ENCODE measurements at regions not wholly inside any gene's neighbourhood (a gene's known extent, or its start where the extent isn't known, plus 50 kb on each side); places are given as distances from the start of the nearest gene placed in this dataset.

DNA sequence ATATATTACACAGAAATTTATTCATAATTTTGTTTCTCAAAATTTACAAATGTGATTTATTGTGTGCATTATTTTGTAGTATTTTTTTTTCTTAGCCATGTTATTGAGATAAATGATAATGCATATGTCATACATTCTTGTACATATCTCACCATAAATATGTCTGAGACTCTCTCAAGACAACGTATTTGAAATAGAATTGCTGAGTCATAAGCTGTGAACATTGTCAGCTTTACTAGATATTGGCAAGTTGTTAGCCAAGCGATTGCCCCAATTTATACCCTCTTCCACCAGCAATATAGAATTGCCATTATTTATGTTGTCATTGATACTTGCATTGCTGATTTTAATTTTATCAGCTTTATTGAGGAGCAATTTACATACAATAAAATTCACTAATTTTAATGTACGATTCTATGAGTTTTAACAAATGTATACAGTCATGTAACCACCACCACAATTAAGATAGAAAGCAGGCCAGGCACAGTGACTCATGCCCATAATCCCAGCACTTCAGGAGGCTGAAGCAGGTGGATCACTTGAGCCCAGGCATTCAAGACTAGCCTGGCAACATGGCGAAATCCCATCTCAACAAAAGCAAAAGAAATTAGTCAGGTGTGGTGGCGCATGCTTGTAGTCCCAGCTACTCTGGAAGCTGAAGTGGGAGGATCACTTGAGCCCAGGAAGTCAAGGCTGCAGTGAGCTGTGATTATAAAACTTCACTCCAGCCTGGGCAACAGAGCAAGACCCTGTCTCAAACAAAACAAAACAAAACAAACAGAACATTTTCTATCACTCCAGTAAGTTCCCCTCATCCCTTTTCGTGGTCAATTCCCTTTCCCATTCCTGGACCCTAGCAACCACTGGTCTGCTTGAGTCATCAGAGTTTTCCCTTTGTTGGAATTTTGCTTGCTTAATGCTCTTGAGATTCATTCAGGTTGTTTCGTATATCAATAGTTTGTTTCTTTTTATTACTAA is 373.1 kb downstream of the MFSD1 start:
- DNase-seq, result no peak

DNA sequence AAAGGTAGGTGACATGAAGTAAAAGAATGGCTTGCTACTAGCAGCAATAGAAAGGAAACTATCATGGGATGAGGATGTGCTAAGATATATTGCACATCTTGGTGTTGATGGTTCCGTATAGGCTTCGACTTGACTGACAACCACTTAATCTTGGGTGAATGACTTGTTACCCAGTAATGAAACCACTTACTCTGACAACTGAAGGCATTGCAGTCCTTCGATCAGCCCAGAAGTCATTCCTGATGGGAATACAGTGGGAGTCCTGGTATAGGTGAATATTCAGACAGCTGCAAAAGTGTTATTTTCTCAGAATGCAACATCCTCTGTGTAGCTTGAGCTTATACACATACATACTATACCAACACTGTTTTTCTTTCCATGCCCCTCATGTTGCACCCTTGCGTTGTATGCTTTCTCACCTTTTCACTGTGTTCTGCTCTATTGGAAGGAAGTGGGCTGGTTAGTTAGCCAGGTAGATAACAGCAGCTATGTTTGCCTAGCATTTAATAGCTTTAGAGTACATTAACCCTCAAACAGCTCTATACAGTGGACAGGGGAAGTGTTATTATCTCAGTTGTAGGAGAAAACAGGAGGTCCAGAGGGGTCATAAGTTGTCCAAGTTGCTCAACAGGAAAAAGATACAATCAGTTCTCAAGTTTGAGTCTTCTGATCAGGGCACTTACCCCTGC is 376.5 kb downstream of the MFSD1 start:
- DNase-seq, result no peak

DNA sequence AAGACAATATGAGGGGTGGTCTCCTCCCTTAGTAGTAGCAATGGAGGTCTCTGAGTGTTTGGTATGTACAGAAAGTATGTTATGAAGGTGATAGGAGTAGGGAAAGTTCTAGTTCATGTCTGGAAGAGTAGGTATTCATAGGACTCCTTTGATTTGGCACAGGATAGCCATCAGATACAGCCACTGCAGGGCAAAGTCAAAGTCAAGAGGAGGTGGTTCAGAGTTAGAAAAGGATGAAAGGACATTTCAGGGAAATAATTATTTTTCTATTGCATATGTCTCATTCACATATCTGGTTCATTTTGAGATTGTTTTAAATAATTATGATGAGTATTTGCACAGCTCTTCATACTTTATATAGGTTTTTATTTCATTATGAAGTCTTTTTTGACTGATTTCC is 381.1 kb downstream of the MFSD1 start:
- no peak for DNase-seq

DNA sequence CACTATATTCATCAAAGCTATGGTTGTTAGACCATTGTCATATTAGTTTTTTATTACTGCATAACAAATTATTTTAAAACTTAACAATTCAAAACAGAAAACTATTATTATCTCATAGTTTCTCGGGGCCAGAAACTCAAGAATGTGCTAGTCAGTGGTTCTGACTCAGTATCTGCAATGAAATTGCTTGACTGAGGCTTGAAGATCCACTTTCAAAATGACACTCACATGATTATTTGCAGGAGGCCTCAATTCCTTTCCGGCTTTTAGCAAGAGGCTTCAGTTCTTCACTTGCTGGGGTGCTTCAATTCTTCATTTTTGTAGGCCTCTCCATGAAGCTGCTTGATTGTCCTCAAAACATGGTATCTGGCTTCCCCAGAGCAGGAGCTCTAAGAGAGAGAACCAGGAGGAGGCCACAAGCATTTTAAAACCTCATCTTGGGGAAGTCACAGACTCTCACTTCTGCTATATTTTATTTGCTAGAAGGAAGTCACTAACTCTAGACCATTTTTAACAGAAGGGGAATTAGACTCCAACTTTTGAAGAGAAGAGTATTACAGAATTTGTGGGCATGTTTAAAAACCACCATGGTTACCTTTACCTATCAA is 383.7 kb downstream of the MFSD1 start:
- no peak for DNase-seq

DNA sequence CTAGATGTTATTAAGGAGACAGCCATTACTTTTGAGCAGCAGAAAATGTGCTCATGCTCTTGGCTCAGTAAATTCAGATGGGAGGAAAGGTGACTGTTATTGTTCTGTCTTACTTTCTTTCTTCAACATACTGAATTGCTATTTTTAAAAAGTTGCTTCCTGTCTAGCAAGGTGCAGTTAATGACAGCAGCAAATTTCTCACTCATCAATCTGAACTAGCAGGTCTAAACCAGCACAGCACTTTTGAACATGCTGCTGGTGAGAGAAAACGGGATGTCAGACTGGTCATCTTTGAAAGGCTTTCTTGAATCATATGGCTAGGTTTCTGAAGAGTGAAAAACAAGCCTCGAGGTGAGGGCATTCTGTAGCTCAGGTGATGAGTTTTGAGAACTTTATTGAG is 384.7 kb downstream of the MFSD1 start:
- DNase-seq, result no peak

DNA sequence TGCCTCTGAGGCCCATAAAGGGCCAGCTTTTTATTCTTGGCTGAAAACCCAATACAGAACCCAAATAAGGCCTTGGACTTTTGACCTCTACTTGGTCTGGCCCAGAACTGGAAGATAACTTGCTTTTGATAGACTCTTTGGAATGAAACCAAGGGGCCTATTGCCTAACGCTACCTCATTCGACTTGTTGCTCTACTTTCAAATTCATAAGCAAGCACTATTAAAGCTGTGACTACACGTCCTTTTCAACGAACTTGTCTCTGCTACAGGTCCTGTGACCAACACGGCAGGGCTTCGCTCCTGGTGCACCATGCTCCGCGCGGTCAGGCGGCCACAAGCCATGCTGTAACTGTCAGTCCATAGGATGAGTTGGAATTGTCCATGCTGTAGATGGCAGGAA is 385.4 kb downstream of the MFSD1 start:
- no peak for DNase-seq

DNA sequence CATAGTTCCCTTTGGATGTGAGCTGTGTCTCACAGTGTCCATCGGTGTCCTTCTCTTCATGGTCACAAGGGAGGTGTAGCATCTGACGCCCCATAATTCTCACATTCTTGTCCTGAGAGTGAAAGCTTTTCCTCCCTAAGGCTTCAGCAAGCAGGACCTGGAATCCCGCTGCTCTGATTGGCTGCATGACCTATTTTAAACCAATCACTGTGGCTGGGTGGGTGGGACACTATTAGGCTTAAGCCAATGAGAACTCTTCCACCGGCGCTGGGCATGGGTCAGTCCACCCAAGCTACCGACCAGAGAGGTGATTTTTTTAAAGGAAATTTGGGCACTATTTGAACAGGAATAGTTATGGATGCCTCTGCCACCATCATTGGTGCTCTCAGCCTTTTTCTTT is 385.9 kb downstream of the MFSD1 start:
- no peak for DNase-seq

DNA sequence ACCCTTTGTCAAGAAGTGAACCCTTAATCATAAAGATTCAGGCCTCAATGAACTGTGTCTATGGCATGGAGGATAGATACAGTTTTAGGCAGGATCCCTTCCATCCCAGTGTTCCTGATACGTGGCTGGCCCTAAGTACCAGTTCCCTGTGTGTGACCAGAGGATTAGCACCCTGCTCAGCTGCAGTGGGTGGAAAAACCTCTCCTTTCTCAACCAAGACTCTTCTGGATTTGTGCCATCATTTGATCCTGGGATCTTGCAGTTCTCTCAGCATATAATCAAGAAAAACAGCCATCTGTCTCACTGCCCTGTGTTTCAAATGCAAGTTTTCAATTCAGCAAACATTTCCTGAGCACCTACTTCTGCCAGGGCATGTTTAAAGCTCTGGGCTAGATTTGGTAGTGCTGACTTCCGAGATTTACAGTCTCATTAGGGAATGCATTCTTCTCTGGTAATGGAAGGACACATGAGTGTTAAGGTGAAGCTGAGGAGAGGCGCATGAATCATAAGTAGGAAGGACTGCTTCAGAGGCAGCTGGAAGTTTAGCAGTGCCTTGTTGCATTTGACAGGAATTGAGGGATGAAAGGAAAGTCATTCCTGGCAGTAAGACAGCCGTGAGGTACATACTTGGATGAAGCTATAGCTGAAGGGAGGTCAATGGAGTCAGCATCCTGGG is 388.3 kb downstream of the MFSD1 start:
- DNase-seq, result no peak

DNA sequence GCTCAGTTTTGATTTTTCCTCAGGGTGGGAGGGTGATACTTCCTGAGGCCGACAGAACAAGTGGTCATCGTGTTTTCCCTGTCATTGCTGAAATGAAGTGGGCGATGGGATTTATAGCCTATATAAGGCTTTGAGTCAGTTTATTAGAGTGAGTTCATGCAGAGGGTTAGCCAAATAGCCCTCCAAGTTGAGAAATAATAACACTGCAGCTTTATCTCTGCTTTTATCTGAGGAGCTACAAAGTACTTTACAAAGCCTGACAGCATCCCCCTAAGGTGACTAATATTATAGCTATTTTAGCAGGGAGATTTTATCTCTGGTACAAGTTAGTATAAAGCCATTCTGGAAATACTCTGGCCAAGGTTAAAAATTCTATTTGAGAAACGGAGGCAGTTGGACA is 389.6 kb downstream of the MFSD1 start:
- DNase-seq, result no peak

DNA sequence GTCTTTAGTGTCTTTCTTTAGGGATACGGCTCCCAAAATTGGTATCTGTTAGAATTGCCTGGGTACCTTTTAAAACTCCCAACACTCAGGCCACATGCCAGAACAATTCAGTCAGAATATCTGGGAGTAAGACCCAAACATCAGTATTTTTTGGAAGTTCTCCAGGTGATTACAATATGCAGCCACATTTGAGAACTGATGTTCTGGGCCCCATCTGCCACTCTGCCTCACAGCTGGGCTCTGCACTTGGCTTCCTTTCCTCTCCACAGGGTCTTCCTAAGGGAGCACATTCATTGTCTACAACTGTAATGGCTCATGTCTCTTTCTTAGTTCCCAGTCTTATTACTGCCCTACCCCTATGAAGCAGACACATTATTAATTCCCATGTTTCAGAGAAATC is 394.5 kb downstream of the MFSD1 start:
- no peak for DNase-seq

DNA sequence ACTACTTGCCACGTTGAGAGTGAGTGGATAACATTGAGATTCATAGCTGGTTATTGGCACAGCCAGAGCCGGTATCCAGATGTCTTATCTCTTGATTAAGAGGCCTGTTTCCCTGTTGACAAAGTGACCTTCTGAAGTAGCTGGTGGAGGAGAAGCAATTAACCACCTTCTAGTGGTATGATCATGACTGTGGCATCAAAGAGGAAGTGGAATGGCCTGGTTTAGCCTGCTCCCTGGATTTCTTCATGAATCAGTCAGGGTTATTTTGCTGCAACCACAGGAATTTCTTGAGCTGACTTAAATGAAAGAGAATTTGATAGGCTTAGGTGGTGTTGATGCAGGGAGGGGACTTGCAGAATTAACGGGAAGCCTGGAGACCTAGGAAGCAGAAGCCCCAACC is 398.3 kb downstream of the MFSD1 start:
- no peak for DNase-seq

DNA sequence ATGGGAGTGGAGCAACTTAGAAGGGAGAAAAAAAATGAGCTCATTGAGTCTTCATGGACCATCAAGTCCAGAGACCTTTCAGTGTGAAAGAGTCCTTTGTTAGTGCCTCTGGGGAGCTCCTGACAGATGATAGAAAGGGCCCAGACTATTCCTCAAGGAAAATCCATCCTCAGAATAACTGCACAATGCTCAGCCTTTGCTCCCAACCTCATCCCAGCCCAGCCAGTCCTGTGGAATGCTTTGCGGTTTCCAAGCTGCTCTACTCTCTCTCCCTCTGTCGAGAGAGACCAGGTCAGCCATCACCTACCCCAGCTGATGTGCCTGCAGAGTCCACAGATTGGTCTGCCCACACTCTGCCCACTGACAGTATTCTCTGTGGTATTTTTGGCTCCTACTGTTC is 406.2 kb downstream of the MFSD1 start:
- no peak for DNase-seq

DNA sequence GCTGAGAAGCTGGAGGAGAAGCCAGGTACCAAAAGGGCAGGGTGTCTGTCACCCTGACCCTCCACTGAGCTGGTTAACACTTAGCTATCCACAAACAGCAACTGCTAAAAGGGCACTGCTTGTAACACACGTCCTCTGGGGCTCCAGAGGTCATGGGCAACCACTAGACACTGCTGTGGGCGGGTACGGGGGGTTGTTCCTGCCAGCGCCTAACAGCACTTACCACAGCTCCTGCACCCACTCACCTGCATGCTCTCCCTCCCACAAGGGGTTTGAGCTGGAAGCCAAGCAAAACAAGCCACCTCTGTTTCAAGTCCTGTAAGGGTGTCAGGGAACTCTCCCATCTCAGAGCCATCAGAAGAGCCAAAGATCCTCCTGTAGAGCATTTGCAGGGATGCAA is 407.6 kb downstream of the MFSD1 start:
- DNase-seq, result no peak

DNA sequence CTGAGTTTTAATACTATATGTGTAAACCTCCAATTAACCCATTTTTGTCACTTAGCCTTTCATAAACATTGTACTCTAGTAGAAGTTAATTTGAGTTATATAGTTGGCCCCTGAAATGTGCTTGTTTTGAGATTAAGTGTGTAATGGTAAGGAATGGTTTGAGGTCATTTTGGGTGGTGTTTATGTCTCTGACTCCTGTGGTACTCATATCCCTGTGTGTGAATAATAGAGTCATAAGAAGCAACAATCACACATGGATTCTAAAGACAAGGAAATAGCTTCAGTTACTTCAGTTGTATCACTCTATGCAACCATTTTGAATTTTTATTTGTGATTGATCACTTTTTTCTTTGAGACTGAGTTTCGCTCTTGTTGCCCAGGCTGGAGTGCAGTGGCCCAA is 408.5 kb downstream of the MFSD1 start:
- DNase-seq, result no peak

DNA sequence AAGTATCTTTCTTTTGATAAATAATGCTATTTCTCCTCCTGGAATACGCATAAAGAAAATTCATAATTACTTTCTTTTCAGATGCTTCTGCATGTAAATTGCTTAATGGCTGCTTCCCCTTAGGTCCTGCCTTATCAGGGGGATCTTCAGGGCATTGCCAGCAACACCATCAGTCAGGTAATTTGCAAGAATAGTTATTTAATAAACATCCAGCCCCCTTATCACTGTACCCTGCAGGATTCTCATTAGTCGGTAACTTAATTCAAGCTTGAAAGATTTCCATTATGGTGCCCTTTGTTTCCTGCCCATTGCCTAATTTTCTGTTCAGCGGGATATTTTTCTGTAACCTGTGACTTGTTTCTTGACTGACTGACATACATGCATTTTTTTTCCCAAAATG is 414.5 kb downstream of the MFSD1 start:
- no peak for DNase-seq

DNA sequence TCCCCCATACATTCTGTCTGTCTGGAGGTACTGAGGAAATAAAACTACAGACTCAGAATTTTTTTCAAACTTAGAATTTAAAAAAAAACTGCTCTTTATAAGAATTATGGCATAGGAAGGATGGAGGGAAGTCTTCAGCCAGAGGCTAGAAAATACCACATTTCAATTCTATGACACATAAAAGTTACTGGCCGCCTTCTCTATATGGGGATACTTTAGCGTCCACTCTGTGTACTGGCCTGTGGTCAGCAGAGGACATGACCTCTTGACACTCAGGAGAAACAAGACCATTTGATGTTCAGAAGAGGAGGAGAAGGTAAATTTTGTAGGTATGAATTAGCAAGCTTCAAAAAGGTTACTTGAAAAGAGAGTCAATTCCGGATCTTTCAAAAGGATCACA is 417.4 kb downstream of the MFSD1 start:
- DNase-seq, result no peak

DNA sequence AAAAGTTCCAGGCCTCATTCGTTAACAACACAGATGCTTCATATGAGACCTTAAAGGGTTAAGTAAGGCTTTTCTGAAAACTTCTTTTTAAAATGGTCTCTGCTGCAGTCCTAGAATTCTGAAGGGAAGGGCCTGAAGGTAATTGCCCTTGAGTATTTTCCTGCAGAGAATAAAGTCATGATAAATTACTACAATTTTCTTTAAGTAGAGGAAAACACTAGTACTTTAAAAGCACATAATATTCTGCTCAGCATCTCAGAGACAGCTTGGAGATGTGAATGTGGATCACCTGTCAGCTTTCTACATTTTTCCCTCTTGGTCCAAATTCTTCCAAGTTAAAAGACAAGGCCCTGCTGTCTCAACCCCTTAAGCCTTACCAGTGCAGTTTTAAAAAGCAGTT is 419.5 kb downstream of the MFSD1 start:
- DNase-seq, result no peak

DNA sequence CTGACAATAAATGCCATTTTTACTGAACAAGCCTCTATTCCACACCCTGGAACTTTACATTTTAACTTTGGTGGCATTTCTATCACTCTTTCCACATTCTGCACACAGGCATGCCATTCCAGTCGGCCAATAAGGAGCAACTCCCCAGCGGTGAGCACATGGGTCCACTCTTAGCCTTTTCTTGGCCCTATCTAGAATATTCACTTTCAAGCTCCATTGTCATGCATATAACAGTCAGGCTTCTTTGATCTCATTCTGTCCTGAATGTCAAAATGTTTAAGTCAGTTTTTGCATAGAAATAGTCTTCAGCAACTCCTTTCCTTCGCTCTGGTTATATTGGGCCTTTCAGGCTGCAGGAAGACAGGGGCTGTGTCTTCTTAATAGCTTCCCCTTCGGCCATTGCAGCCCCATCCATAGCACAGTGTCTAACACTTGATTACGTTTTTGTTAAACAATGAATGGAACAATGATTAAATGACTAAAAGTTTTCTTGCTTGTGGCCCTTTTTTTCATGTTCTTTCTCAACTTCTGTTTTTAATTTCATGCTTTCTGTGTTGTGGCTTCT is 427.3 kb downstream of the MFSD1 start:
- DNase-seq, result no peak

DNA sequence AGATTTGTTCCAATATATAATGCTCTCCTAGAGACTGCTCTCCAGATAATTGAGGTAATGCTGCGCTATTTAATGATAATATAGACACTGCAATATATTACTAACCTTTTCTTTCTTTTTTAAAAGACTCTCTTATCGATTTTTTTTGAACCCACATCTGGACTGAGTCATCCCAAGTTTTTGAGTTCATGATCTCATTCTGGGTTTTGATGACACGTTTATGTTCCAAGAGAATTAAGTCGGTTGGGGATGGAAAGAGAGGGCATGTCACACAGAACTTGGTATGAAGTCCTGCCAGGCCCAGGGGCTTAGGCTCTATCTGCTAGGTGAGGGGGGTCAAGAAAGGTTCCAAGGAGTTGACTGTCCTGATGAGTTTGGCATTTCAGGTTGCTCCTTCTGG is 431.1 kb downstream of the MFSD1 start:
- DNase-seq, result no peak

DNA sequence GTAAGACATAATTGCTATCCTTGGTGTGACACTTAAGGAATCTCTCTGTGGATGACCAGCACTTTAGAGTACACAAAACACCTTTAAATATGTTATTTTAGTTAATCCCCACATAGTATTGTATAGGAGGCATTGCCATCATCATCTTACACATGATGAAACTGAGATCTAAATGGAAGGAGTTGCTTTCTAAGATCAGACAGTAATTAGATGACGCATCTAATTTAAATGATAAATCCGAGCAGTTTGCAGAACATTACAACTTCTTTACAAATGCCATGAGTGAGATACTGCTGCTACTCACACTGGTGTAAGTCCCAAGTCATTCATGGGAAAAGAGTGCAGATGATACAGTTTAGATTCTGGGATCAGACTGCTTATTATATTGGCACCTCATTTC is 431.9 kb downstream of the MFSD1 start:
- no peak for DNase-seq

DNA sequence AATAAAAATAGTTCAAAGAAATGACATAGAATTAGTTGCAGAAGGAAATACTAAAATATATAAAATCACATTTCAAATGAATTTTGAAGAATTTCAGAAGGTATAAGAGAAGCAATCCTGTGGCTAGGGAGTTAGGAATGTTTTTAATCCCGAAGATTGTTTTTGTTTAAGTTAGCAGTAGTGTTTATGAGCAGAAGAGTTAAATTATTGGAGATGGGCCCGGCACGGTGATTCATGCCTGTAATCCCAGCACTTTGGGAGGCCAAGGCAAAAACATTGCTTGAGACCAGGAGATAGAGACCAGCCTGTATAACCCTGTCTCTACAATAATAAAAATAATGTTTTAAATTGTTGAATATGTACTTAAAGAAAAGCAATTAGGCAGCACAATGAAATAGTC is 432.5 kb downstream of the MFSD1 start:
- DNase-seq, result no peak

DNA sequence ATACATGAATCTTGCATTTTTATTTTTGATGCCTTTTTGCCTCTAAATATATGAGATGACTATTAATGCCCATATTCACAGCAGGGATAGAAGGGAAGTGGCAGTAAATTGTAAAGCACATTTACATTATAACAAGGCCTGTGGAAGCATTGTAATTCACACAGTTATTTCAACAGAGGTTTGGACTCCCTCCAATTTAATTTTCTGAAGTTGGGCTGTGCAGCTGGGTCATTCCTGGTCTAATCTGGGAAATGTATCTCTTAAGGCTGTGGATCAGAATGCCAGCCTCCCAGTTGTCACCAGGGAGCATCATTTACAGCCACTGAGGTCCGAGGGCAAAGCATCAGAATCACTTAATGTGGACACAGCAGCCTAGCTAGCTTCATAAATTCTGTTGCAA is 434.5 kb downstream of the MFSD1 start:
- DNase-seq, result no peak

DNA sequence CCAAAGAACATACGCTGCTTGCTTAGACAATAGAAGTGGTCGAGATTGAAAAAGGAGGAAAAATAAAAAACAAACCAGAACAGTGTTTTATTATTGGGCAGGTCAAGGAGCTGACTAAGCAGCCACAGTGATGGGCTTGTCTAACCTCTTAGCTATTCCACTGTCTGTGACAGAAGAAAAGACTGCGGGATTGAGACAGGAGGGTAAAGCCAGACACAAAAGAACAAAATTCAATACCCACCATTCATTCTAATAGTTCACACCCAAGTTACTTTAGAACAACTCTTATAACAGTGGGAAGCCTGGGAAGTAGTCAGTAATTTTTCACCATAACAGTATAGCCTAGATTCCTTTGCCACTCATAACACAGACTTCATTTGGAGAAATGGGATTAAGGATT is 435.4 kb downstream of the MFSD1 start:
- DNase-seq, result no peak

All from GF-D8 (cell line).